Erythroblast (primary cell): ENCODE measurements at regions not wholly inside any gene's neighbourhood (a gene's known extent, or its start where the extent isn't known, plus 50 kb on each side); places are given as distances from the start of the nearest gene placed in this dataset.
"Not testable (repeated sequence)": the region's sequence is repeated elsewhere in the genome, so short reads cannot be mapped to it uniquely, and the experiment has no call there.

Source experiments
- DNase-seq, 2 experiments: peaks; one replicate each; lab custom pipeline; 2025; lab: John Stamatoyannopoulos, UW
- GATA1 ChIP-seq: IDR thresholded peaks from 2 replicates; pipeline ENCODE4 v1.6.1; 2011; ENCODE audit warnings: low read depth, mild to moderate bottlenecking, control low read depth, low read length, moderate library complexity
- POLR2A ChIP-seq: IDR thresholded peaks from 2 replicates; pipeline ENCODE4 v1.6.1; 2011; ENCODE audit warnings: mild to moderate bottlenecking, low read length

DNA sequence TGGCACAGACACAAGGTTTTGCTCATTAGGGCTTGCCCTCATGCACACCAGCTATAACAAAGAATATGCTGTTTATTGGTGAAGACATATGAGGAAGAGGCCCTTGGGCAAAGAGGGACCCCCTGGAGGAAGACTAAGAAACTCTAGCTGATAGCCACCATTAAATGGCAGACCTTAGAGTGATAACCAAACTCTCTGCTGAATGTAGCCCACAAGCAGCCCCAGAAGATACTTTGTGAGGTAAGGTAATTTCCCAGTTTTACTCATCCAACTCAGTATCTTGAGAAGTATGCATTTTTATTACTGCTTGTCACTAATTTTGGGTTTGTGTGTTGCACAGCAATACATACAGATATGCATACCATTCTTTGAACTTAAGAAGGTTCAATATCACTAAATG, 563.3 kb downstream of the DOK5 start:
- no peak for TF ChIP-seq GATA1
- no peak for TF ChIP-seq POLR2A
- no peak for DNase-seq

DNA sequence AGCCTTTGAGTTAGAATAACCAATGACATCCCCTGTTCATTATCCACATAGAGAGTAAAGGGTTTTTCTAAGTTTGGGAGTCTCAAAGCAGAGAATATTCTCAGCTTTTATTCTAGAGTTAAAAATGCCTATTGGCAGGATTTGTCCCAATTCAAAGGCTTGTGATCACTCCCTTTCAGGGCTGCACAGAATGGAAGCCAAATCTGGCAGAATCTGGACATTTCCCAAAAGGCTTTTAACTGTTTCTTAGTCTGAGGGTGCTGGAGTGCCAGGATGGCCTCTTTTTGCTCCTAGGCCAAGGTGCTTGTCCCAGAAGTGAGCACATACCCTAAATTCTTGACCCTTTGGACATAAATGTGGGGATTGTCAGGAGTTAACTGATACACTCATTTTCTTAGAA, 556.6 kb downstream of the DOK5 start:
- no peak for TF ChIP-seq GATA1
- TF ChIP-seq POLR2A, result no peak
- no peak for DNase-seq

DNA sequence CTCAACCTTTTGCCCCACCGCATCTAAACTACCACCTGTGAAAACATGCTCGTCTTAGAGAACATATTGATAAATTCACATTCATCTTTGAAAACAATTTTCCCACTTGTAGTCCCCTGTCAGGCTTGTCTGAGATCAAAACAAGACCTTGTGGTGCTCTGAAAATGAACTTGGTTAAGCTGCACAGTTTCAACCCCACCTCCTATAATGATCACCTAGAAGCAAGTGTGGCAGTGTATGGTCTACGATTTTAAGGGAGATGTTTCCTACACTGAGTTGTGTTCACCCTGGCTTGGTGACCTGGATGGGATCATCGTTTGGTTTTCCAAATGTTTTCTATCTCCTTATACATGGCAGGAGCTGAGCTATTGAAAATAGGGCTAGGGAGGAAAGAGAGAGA, 539.4 kb downstream of the DOK5 start:
- TF ChIP-seq GATA1, result no peak
- TF ChIP-seq POLR2A, result no peak
- no peak for DNase-seq

DNA sequence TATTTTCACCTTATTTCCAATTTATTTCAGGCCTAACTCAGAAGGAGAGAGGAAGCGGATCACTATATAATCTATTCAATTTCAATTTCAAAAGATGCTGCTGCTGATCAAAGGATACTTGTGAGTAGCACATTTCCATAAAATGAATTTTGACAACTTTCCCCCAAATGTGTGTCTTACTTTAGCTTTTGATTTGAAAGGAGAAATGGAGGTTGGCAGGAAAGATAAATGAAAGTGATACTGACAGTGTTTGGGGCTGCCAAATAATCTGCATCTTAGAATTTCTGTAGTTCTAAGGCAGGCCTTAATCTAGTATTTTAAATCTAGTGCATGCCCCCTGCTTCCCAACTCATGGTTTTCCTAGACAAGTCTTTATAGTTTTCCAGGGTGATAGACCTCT, 535.4 kb downstream of the DOK5 start:
- TF ChIP-seq POLR2A (no peak), GATA1 (no peak)
- DNase-seq, result no peak

DNA sequence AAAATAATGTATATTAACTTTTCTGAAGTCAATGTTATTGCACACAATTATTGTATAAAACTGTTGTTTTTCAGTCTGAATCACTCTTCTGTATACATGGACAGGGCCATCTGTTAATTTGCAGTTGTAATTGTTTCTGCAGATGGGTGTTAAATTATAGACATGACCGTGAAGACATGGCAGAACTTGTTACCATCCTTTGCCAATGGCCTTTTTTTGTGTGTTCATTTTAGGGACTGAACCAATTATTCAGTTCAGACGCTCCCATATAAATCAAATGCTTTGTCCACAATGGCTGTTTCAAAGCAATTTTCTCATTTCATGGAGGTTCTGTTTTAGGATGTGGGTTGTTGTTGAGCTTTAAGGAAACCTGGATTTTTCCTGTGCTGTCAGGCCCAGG, 533.7 kb downstream of the DOK5 start:
- TF ChIP-seq GATA1 (no peak), POLR2A (no peak)
- no peak for DNase-seq

DNA sequence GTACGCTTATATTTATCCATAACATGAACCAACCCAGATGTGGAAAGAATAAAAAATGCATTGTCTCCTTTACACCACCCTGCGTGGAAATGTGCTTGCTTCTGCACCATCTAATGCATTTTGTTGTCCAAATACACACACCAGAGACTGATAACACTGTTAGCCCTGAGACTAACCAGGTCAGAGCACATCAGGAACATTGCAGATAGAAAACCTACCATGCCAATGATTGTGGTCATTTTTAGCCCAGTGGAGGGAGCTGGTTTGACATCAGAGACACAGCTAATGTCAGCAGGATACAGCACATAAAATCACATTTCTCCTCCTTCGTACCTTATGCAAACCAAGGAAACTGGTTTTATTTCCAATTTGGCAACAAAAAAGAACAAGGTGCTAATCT, 528.7 kb downstream of the DOK5 start:
- TF ChIP-seq POLR2A (no peak), GATA1 (no peak)
- no peak for DNase-seq

DNA sequence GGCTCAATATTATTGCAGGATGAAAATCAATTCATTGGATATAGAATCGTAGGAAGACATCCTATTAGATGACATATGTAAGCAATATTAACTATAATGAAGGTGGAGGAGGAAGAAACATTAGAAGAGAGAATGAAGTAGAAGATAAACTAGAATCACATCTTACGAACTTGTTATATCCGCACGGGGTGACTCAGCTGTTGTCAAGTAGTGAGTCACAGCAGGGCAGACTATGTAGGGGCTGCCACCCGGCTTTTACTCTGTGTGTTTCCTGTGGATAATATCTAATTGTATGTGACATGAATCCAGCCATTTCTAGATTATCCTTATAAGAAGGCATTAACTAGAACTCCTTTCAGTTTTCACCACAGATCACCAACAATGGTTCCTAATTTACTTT, 520.2 kb downstream of the DOK5 start:
- no peak for DNase-seq
- TF ChIP-seq POLR2A, result no peak
- no peak for TF ChIP-seq GATA1

DNA sequence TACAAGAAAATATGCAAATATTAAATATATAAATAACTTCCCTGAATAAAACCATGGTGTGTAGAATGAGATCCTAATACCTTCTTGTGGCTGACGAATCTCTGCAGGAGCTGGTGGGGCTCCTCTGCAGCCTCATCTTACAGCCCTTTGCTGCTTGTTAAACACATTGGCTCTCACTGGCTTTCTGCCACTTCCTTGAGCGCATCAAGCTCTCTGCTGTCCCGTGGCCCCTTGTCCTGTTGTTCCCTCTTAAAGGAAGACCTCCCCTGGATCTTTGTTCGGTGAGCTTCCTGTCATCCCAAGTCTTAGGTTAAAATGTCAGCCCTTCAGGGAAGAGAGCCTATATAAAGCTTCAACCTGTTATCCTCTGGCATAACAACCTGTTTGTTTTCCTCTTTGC, 519.6 kb downstream of the DOK5 start:
- no peak for TF ChIP-seq GATA1
- DNase-seq, result no peak

DNA sequence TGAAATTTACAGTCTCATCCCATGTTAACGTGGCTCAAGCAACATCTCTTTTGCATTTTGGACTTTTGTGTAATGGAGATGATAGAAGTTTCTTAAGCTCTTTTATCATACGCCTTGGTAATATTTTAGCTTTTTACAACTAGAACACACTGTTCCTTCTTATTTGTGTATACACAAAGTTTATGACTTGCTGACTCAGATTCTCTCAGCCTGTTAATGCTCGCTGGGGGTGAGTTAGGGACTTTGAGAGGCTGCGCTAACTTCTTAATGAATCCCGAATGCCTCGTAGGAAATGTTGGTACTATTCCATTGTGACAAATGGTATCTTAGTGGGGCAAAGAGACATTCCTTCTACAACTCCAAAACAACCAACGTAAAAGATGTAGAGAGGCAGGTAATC, 509.7 kb downstream of the DOK5 start:
- TF ChIP-seq GATA1 (no peak), POLR2A (no peak)
- no peak for DNase-seq

DNA sequence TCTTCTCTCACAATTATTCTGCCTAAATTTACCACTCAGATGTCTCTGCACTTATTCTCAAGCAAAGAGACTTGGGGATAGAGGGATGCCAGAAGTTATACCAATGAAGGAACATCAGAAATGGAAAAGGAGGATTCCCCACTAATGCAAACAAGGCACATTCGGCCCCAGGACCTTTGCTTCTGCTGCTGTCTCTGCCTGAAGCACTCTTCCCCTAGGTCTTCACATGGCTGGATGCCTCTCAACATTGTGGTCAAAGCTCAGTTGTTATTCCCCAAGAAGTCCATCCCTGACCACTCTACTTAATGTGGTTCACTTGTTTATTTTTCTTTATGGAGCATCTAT, 508.7 kb downstream of the DOK5 start:
- TF ChIP-seq POLR2A, result no peak
- no peak for DNase-seq

DNA sequence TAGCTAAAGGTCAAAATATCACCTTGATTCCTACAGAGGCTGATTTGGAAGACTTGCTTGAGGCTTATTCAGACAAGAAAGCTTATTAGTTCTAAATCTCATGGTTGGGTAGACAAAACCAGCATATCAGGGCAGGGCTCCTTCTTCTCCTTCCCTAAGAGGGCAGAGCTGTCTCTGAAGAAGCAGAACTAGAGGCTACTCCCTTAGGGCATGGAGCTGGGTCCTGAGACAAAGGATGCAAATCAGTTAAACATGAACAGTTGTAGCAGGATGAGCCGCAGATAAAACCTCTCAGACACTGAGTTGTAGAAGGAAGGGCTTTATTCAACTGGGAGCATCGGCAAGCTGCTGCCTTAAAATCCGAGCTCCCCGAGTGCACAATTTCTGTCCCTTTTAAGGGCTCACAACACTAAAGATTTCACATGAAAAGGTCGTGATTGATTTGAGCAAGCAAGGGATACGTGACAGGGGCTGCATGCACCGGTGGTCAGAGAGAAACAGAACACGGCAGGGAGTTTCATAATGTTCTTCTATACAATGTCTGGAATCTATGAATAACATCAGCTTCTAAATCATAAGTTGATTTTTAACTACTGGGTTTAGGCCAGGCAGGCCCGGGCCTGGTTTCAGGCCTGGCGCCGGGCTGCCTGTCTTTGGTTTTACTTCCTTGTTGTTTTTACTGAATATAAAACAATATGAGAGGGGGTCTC, 508.2 kb downstream of the DOK5 start:
- DNase-seq, result not testable (repeated sequence)

DNA sequence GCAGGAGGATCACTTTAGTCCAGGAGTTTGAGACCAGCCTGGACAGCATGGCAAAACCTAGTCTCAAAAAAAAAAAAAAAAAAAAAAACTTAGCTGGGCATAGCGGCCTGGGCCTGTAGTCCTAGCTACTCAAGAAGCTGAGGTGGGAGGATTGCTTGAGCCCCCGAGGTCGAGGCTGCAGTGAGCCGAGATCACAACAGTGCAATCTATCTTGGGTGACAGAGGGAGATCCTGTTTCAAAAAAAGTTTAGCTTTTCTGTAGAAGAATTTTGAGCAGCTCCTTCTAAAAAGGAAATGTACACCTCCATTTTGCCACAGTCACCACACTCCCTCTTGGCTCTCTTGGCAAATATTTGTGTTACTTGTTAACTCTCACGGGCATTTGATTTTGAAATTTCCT, 505.8 kb downstream of the DOK5 start:
- TF ChIP-seq POLR2A (no peak), GATA1 (no peak)
- DNase-seq, result no peak

DNA sequence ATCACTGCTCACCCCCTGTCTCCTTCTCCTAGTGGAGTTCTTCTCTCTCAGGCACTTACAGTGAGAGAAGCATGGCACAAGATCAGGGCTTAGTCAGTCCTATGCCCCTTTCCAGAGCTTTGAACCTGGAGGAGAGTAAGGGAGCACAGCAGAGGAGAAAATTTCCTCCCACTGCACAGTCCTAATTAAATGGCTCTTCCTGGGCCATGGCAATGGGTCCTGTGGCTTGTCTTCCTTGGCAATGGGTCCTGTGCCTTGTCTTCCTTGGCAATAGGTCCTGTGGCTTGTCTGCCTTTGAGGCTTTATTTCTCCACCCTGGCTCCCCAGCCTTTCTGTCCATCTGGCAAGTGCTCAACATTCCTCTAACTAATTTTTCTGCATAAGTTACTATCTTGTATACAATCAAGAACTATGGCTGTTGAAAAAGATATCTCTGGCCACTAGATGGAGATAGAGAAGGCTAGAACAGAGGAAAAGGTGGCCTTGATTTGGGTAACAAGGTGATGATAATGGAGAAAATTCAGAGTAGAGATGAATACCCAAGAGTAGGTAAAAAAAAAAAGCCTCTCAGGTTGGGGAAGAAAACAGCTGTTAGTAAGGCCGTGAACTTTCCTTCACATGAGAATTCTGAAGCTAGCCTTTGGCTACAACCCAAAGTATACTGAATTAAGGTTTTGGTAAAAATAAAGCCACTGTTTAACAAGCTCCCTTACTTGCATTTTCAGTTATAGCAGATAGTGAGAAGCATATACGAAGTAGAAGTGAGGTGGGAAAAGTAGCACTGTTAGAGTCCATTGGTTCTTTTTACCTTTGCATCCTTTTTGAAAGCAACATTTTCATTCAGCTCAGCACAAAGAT, 504.9 kb downstream of the DOK5 start:
- peak; percentile 0 to 7 for DNase-seq
- TF ChIP-seq GATA1 (no peak), POLR2A (no peak)

DNA sequence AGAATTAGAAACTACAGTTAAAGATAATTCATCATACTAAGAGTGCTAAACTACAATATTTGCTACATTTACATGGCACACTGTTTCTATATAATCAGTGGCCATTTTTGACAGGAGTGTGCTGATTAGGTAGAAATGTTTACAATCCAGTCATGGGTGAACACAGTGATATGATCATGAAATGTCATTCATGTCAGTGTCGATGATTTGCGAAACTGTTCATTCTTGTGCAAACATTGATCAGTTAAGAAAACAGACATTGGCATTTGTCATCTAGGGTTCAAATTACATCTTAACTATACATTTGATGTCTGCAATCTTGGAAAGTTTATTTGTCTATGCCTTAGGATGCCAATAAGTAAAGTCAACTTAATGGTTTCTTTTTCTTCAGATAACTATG, 474.9 kb downstream of the DOK5 start:
- TF ChIP-seq GATA1 (no peak), POLR2A (no peak)
- DNase-seq, result no peak

DNA sequence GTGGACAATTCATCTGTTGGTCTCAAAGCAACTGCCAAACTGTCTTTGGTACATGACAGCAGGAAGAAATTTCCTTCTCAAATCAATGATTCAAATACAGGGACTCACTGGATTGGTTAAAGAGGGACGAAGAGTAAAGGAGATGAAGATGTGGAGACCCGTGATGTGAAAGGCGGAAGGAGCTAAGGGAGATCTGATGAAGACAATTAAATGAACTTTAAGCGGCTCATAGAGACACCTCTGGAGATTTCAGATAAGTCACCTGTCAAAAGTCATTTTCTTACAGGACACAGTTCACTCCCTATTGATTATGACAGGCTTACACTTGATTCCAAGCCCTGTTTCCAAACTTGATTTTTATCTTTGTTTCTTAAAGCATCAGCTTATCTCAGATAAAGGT, 466.3 kb downstream of the DOK5 start:
- TF ChIP-seq POLR2A, result no peak
- TF ChIP-seq GATA1, result no peak
- no peak for DNase-seq

DNA sequence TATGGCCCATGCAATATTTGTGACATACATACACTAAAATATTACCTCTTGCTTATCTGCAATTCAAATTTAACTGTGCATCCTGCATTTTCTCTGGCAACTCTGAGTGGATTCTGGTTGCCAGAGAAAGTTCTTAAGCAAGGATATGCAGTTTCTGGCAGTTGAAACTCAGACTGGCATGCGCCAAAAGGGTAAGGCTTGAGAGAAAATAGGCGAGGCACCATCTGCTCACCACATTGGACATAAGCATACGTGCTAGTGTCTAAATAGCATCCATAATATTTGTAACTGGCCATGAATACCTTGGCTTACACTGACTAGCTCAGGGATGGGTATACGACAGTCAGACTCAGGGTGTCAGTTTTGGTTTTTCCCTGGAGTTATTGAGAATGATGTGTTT, 465.1 kb downstream of the DOK5 start:
- TF ChIP-seq GATA1 (no peak), POLR2A (no peak)
- DNase-seq, result no peak
